Effector memory CD4-positive, alpha-beta T cell (primary cell): ENCODE measurements at regions not wholly inside any gene's neighbourhood (a gene's known extent, or its start where the extent isn't known, plus 50 kb on each side); places are given as distances from the start of the nearest gene placed in this dataset.
"Not testable (repeated sequence)": the region's sequence is repeated elsewhere in the genome, so short reads cannot be mapped to it uniquely, and the experiment has no call there.

Experiments
- DNase-seq, 3 donors: peaks; one replicate each; pipeline ENCODE4 v3.0.0-alpha.2; 2020
- H3K27ac ChIP-seq: 2 replicates; pipeline ENCODE4 v1.7.0; 2013; ENCODE audit warnings: mild to moderate bottlenecking, low read length, moderate library complexity; ENCODE audit not compliant: insufficient read depth, poor library complexity, severe bottlenecking
- H3K27me3 ChIP-seq: replicated peaks from 2 replicates; pipeline ENCODE4 v1.7.0; 2013; ENCODE audit warnings: mild to moderate bottlenecking, low read length; ENCODE audit not compliant: insufficient read depth, control insufficient read depth, poor library complexity, severe bottlenecking
- H3K36me3 ChIP-seq: 2 replicates; pipeline ENCODE4 v1.7.0; 2013; ENCODE audit warnings: mild to moderate bottlenecking, low read length, moderate library complexity; ENCODE audit not compliant: control insufficient read depth, insufficient read depth
- H3K4me1 ChIP-seq: 2 replicates; pipeline ENCODE4 v1.7.0; 2013; ENCODE audit warnings: low read length, mild to moderate bottlenecking; ENCODE audit not compliant: control insufficient read depth, insufficient read depth, poor library complexity, severe bottlenecking
- H3K4me3 ChIP-seq: 2 replicates; pipeline ENCODE4 v1.7.0; 2013; ENCODE audit warnings: low read length, low read depth, mild to moderate bottlenecking; ENCODE audit not compliant: insufficient read depth, poor library complexity, severe bottlenecking
- H3K9me3 ChIP-seq: 2 replicates; pipeline ENCODE4 v1.7.0; 2013; ENCODE audit warnings: mild to moderate bottlenecking, low read length, moderate library complexity; ENCODE audit not compliant: control insufficient read depth

DNA sequence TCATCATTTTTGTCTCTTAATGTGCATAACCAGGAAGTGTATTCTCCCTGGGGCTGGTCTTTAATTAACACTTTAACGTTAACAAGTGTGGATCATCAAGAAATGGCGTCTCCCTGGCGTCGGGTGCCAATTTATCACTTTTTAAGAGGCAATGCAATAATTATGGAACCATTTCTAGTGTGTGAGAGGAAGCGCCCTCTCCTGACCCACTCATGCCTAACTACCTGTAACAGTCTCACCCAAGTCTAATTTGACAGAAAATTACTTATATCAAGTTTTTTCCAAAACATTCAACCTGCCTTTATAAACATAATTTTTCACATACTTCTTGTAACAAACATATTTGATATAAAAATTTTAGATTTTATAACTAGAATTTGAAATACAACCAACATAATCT, 905.3 kb upstream of the MDGA2 start:
- Histone ChIP-seq H3K36me3 (no peaks in the 10 kb centered on the region), H3K4me3 (no peak overlapping the region), H3K4me1 (no peaks in the 10 kb centered on the region), H3K27me3 (no peaks in the 10 kb centered on the region), H3K9me3 (no peaks in the 10 kb centered on the region), H3K27ac (no peak overlapping the region)
- no peak for DNase-seq

- H3K4me1 ChIP-seq, result no peaks in the 10 kb centered on the region
- no peak overlapping the region for H3K4me3 ChIP-seq
- H3K9me3 ChIP-seq, result no peaks in the 10 kb centered on the region
- no peaks in the 10 kb centered on the region for H3K27me3 ChIP-seq
- no peaks in the 10 kb centered on the region for H3K36me3 ChIP-seq
- no peak overlapping the region for H3K27ac ChIP-seq
- DNase-seq, result no peak
Measured at GRCh38 chr14:48575772-48576171, 900.4 kb upstream of the MDGA2 start.

DNA sequence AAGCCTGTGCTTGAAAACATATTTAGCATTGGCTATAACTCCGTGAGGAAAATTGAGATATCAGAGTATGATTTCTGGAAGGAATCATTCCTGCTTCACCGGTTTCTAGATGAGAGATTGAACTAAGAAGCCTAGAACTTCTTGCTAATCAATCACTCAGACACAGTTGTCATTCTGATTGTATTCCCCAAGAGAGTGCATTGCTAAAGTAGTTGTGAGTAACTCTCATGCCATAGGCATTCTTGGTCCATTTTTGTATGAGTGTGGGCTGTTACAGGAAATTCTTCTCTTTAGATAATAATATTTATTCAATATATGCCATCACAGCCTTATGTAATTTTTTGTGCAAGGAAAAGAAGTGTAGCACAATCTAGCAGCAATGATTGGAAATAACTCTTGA, 893.3 kb upstream of the MDGA2 start:
- no peak overlapping the region for H3K4me3 ChIP-seq
- no peaks in the 10 kb centered on the region for H3K9me3 ChIP-seq
- DNase-seq, result no peak
- H3K27me3 ChIP-seq, result no peaks in the 10 kb centered on the region
- H3K27ac ChIP-seq, result no peak overlapping the region
- H3K4me1 ChIP-seq, result no peaks in the 10 kb centered on the region
- no peaks in the 10 kb centered on the region for H3K36me3 ChIP-seq

- no peak overlapping the region for H3K27ac ChIP-seq
- DNase-seq, result no peak
- no peak overlapping the region for H3K4me3 ChIP-seq
- no peaks in the 10 kb centered on the region for H3K4me1 ChIP-seq
- H3K9me3 ChIP-seq, result no peaks in the 10 kb centered on the region
- no peaks in the 10 kb centered on the region for H3K27me3 ChIP-seq
- H3K36me3 ChIP-seq, result no peaks in the 10 kb centered on the region
Measured at GRCh38 chr14:48568252-48568651, 892.8 kb upstream of the MDGA2 start.

DNA sequence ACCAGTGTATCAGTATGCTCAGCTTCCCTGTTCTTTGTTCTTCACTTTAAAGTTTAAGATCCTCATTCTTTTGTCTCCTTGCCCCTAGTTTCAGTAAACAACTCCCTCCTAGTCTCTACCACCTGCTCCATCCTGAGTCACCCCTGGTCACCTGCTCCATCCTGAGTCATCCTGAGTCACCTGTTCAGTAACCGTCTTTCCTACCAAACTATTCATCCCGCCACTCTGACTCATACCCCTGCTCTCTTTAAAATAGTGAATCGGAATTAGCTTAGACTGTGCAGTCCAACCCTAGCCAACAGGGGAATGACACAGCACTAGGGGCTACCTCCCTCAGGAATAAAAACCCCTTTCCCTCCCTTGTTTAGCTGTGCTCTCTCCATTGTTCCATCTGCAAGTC, 888.1 kb upstream of the MDGA2 start:
- Histone ChIP-seq H3K27ac (no peak overlapping the region), H3K27me3 (no peaks in the 10 kb centered on the region), H3K4me3 (no peak overlapping the region), H3K9me3 (no peaks in the 10 kb centered on the region), H3K36me3 (no peaks in the 10 kb centered on the region), H3K4me1 (no peaks in the 10 kb centered on the region)
- no peak for DNase-seq

DNA sequence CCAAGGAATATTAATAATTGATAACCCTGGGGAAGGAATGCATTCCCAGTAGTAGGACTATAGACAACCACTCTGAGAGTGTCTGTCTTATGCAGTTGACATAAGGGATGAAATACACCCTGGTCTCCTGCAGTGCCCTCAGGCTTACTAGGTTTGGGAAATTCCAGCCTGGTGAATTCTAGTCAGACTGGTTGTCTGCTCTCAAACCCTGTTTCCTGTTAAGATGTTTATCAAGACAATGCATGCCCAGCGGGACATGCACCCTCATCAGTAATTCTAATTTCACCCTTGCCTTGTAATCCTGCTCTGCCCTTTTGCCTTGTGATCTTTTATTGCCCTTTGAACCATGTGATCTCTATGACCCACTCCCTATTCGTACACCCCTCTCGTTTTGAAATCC, 886.0 kb upstream of the MDGA2 start:
- not testable (repeated sequence) for H3K4me1 ChIP-seq, H3K27me3 ChIP-seq, DNase-seq

GRCh38 chr14:48560421-48560820, 885.0 kb upstream of the MDGA2 start:
- Histone ChIP-seq H3K27me3 (no peaks in the 10 kb centered on the region), H3K36me3 (no peaks in the 10 kb centered on the region), H3K4me3 (no peak overlapping the region), H3K4me1 (no peaks in the 10 kb centered on the region), H3K9me3 (no peaks in the 10 kb centered on the region), H3K27ac (no peak overlapping the region)
- no peak for DNase-seq

More for the DNA sequence above, 886.0 kb upstream of the MDGA2 start:
- not testable (repeated sequence) for H3K27ac ChIP-seq, H3K36me3 ChIP-seq, H3K4me3 ChIP-seq, H3K9me3 ChIP-seq

- no peak overlapping the region for H3K4me3 ChIP-seq
- DNase-seq, result no peak
- H3K4me1 ChIP-seq, result no peaks in the 10 kb centered on the region
- no peaks in the 10 kb centered on the region for H3K36me3 ChIP-seq
- H3K27me3 ChIP-seq, result no peaks in the 10 kb centered on the region
- H3K27ac ChIP-seq, result no peak overlapping the region
- no peaks in the 10 kb centered on the region for H3K9me3 ChIP-seq
Measured at GRCh38 chr14:48553443-48553842, 878.0 kb upstream of the MDGA2 start.

DNA sequence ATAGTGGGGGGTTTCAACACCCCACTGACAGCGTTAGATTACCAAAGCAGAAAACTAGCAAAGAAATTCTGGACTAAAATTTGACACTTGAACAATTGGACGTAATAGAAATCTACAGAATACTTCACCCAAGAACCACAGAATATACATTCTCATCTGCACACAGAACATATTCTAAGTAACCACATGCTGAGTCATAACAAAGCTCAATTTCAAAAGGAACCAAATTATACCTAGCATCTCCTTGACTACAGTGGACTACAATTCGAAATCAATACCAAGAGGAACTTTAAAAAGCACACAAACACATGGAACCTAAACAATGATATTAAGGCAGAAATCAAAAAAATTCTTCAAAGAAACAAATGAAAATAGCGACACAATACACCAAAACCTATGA, 871.6 kb upstream of the MDGA2 start:
- Histone ChIP-seq H3K27ac (no peak overlapping the region), H3K4me1 (no peaks in the 10 kb centered on the region), H3K4me3 (no peak overlapping the region), H3K9me3 (no peaks in the 10 kb centered on the region), H3K36me3 (no peaks in the 10 kb centered on the region), H3K27me3 (no peaks in the 10 kb centered on the region)
- DNase-seq, result no peak

DNA sequence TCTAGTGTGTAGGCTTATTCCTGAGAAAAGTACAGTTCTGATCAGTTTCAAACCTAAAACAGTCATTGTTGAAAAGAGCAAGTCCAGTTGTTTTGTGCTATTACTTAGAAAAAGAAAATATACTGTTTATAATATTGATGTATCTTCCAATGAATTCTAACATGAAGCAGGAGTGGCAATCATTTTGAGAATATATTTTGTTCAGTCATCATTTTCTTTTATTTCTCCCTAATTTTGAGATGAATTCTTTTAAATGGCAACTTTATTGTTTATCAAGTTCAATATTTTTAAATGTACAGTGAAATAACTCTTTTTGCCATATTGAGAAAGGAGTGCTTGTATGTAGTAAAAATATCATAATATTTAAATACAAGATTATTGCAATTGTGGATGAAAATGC, 862.2 kb upstream of the MDGA2 start:
- no peaks in the 10 kb centered on the region for H3K4me1 ChIP-seq
- H3K27ac ChIP-seq, result no peak overlapping the region
- H3K4me3 ChIP-seq, result no peak overlapping the region
- DNase-seq, result no peak
- no peaks in the 10 kb centered on the region for H3K27me3 ChIP-seq
- no peaks in the 10 kb centered on the region for H3K9me3 ChIP-seq
- no peaks in the 10 kb centered on the region for H3K36me3 ChIP-seq

- Histone ChIP-seq H3K9me3 (no peaks in the 10 kb centered on the region), H3K4me1 (no peaks in the 10 kb centered on the region), H3K36me3 (no peaks in the 10 kb centered on the region), H3K27ac (no peak overlapping the region), H3K4me3 (no peak overlapping the region), H3K27me3 (no peaks in the 10 kb centered on the region)
- DNase-seq, result no peak
Measured at GRCh38 chr14:48536318-48536717, 860.9 kb upstream of the MDGA2 start.
